Panc1 (cell line): ENCODE measurements at regions not wholly inside any gene's neighbourhood (a gene's known extent, or its start where the extent isn't known, plus 50 kb on each side); places are given as distances from the start of the nearest gene placed in this dataset.

ENCODE experiments used
- POLR2AphosphoS5 ChIP-seq: IDR thresholded peaks from 2 replicates; pipeline ENCODE4 v1.6.1; 2012; ENCODE audit warnings: mild to moderate bottlenecking, low read depth, low read length, moderate library complexity
- REST ChIP-seq, 2 experiments: IDR thresholded peaks; 2 replicates each; pipeline ENCODE4 v1.6.1; 2011 to 2012; ENCODE audit warnings: low read depth in 2 of 2, control low read depth in 1 of 2, low read length in 1 of 2, mild to moderate bottlenecking in 1 of 2, moderate library complexity in 1 of 2; ENCODE audit not compliant: insufficient read depth in 1 of 2
- TCF7L2 ChIP-seq: IDR thresholded peaks from 2 replicates; pipeline ENCODE4 v1.6.1; 2011; ENCODE audit warnings: mild to moderate bottlenecking, low read depth, low read length, inconsistent platforms
- TF ChIP-seq, protein P1 (sequence below): fragments of 450-650 bp; IDR thresholded peaks from 2 replicates; pipeline ENCODE4 v1.5.1; 2017; ENCODE audit warnings: mild to moderate bottlenecking

DNA sequence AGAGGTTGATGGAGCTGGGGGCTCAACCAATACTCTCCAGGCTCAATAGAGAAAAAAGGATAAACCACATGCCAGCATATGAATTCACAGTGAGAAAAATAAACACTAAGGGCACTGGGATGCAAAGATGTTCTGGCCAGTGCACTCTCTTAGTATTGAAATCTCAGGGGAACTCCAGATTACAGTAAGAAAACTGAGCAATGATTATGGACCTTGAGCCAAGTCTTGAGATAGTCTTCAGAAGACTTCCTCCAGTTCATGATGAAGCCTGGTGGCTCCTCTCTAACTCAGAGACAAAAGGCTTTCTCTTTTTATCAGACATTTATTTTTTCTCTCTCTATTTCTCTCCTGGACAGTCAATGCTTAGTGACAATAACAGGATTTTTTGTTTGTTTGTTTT is 139.8 kb upstream of the SPEF2 start:
- TF ChIP-seq, protein P1, sequence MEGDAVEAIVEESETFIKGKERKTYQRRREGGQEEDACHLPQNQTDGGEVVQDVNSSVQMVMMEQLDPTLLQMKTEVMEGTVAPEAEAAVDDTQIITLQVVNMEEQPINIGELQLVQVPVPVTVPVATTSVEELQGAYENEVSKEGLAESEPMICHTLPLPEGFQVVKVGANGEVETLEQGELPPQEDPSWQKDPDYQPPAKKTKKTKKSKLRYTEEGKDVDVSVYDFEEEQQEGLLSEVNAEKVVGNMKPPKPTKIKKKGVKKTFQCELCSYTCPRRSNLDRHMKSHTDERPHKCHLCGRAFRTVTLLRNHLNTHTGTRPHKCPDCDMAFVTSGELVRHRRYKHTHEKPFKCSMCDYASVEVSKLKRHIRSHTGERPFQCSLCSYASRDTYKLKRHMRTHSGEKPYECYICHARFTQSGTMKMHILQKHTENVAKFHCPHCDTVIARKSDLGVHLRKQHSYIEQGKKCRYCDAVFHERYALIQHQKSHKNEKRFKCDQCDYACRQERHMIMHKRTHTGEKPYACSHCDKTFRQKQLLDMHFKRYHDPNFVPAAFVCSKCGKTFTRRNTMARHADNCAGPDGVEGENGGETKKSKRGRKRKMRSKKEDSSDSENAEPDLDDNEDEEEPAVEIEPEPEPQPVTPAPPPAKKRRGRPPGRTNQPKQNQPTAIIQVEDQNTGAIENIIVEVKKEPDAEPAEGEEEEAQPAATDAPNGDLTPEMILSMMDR: no peak
- TF ChIP-seq TCF7L2 (no peak), POLR2AphosphoS5 (no peak), REST (IDR thresholded peaks at IDR 0.05; ENCODE audit: insufficient read depth in 1 of 2, low read depth in 2 of 2, low read length in 1 of 2) (no peak)
